ENCODE measurements at regions not wholly inside any gene's neighbourhood (a gene's known extent, or its start where the extent isn't known, plus 50 kb on each side); places are given as distances from the start of the nearest gene placed in this dataset.

DNA sequence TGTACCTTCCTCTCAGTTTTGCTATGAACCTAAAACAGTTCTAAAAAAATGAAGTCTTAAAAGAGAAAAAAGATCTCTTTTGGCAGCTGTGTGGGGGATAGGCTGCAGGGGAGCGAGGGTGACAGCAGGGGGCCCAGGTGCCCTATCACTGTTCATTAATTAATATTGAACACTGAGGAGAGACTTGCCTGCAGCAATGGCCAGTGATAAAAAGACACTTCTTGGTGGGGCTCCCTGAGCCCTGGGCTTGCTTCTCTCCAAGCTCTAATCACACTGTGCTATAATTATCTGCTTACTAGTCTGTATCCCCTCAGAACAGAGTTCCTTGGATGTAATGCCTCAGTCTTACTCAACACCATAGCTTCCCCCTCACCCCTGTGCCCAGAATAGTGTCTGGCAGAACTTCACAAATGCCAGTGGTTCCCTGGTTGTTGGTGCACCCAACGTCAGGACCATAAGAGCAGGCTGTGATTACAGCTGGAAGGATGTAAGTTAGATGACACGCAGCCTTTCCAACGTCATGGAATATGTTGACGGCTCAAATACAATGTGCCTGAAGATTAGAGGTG lies 52.0 kb upstream of the IRX6 start:
- peak; percentile 27 for ATAC-seq
- no peak for DNase-seq (ENCODE audit: missing footprints)
- intact Hi-C loops (cut with DNase I): no loop called here

GRCh38 chr16:55272744-55273143 lies 51.3 kb upstream of the IRX6 start:
- ATAC-seq (no peak), DNase-seq (ENCODE audit: missing footprints) (no peak)
- intact Hi-C loops (cut with DNase I): no loop called here

- ATAC-seq (no peak), DNase-seq (ENCODE audit: missing footprints) (no peak)
- intact Hi-C loops (cut with DNase I): no loop called here
Observed at GRCh38 chr16:55273356-55273755, 50.6 kb upstream of the IRX6 start.

- no peak for ATAC-seq
- intact Hi-C loops (cut with DNase I): no loop called here
- no peak for DNase-seq (ENCODE audit: missing footprints)
Observed at GRCh38 chr16:55273959-55274358, 50.0 kb upstream of the IRX6 start.
